RWPE2 (cell line): ENCODE measurements at regions not wholly inside any gene's neighbourhood (a gene's known extent, or its start where the extent isn't known, plus 50 kb on each side); places are given as distances from the start of the nearest gene placed in this dataset.
"Not testable (repeated sequence)": the region's sequence is repeated elsewhere in the genome, so short reads cannot be mapped to it uniquely, and the experiment has no call there.

Experiments
- ATAC-seq: fragments of 200-7000 bp; cut with Tn5 transposase; 3 replicates; pipeline ENCODE4 v1.9.1; 2021; ENCODE audit warnings: low read depth
- DNase-seq: peaks from one replicate; pipeline ENCODE4 v3.0.0-alpha.2; 2020; ENCODE audit warnings: low spot score
- H3K27ac ChIP-seq: fragments of 450-650 bp; 2 replicates; pipeline ENCODE4 v1.5.1; 2017; ENCODE audit warnings: mild to moderate bottlenecking; ENCODE audit not compliant: poor library complexity, severe bottlenecking
- H3K27me3 ChIP-seq: fragments of 250-450 bp; sonication (Bioruptor Pico); 2 replicates; pipeline ENCODE4 v1.5.1; 2021; ENCODE audit warnings: mild to moderate bottlenecking, moderate library complexity; ENCODE audit not compliant: insufficient read depth, poor library complexity, severe bottlenecking
- H3K36me3 ChIP-seq: fragments of 250-450 bp; sonication (Bioruptor Pico); 2 replicates; pipeline ENCODE4 v1.5.1; 2020; ENCODE audit warnings: low read depth, mild to moderate bottlenecking, moderate library complexity
- H3K4me1 ChIP-seq: fragments of 250-450 bp; sonication (Bioruptor Pico); 2 replicates; pipeline ENCODE4 v1.5.1; 2021; ENCODE audit warnings: mild to moderate bottlenecking, moderate library complexity; ENCODE audit not compliant: insufficient read depth, poor library complexity, severe bottlenecking
- H3K4me3 ChIP-seq: fragments of 250-450 bp; sonication (Bioruptor Pico); 2 replicates; pipeline ENCODE4 v1.5.1; 2021; ENCODE audit warnings: mild to moderate bottlenecking, moderate library complexity; ENCODE audit not compliant: severe bottlenecking
- H3K9me3 ChIP-seq: fragments of 250-450 bp; sonication (Bioruptor Pico); 2 replicates; pipeline ENCODE4 v1.5.1; 2021; ENCODE audit warnings: mild to moderate bottlenecking, moderate library complexity; ENCODE audit not compliant: severe bottlenecking
- TF ChIP-seq, protein P1 (sequence below): fragments of 450-650 bp; IDR thresholded peaks from one replicate; pipeline ENCODE4 v1.5.1; 2017; ENCODE audit warnings: mild to moderate bottlenecking, moderate library complexity; ENCODE audit not compliant: poor library complexity, severe bottlenecking

DNA sequence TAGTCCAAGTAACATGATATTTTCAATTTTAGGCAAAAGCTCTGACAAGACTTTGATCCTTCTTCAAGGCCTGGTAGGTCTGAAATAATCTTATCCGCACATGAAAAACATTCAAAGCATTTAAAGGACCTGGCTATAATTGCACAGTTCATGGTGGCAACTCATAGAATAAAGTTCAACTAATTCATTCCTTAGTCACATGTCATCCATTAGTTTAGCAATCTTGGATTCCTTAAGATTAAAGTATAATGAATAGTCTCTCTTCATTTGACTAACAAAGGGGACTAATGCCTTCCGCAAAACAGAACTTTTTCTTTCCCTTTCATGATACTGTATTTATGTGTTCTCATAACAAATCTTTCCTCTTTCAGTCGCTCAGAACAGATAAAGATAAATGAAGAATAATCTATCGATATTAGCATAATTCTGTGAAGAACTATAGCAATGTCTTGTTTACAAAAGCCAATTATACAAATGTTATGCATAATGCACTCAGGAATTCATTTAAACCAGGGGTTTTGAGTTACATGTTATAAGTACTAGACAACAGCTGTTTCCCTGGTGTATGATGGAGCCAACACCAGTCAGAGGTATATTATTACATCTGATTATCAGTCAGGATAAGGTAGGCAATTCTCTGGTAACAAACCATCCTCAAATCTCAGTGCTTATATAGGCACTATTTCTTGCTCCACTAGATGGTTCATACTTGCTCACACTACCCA lies 172.5 kb downstream of the POTEB3 start:
- Histone ChIP-seq H3K9me3 (peaks cover 2% of the 10 kb centered on the region), H3K27me3 (no peaks in the 10 kb centered on the region), H3K4me1 (peaks cover 35% of the 10 kb centered on the region), H3K27ac (no peak overlapping the region), H3K4me3 (no peak overlapping the region), H3K36me3 (no peaks in the 10 kb centered on the region)
- TF ChIP-seq, protein P1, sequence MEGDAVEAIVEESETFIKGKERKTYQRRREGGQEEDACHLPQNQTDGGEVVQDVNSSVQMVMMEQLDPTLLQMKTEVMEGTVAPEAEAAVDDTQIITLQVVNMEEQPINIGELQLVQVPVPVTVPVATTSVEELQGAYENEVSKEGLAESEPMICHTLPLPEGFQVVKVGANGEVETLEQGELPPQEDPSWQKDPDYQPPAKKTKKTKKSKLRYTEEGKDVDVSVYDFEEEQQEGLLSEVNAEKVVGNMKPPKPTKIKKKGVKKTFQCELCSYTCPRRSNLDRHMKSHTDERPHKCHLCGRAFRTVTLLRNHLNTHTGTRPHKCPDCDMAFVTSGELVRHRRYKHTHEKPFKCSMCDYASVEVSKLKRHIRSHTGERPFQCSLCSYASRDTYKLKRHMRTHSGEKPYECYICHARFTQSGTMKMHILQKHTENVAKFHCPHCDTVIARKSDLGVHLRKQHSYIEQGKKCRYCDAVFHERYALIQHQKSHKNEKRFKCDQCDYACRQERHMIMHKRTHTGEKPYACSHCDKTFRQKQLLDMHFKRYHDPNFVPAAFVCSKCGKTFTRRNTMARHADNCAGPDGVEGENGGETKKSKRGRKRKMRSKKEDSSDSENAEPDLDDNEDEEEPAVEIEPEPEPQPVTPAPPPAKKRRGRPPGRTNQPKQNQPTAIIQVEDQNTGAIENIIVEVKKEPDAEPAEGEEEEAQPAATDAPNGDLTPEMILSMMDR, result no peak
- no peak for ATAC-seq
- no peak for DNase-seq

DNA sequence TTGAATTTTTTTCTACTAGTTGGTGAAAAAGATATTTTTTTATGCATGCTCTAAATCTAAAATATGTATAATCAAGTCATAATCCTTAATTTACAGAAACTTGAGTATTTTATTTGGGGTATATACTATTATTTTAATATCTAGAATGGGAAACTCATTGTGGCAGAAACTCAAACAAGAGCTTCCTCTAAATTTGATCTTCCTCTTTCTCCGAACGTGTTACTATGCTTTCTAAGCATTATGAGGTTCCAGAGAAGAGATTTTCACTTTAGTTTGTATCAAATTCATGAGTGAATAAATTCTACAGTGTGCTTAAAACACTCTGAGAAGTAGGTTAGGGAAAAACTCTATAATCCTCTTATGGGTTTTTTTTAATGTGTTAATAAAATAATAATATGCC lies 173.1 kb downstream of the POTEB3 start:
- H3K4me1 ChIP-seq, result peaks cover 30% of the 10 kb centered on the region
- no peak overlapping the region for H3K27ac ChIP-seq
- ATAC-seq (no peak), DNase-seq (no peak)
- no peaks in the 10 kb centered on the region for H3K36me3 ChIP-seq
- H3K9me3 ChIP-seq, result peaks cover 2% of the 10 kb centered on the region
- H3K4me3 ChIP-seq, result no peak overlapping the region
- TF ChIP-seq, protein P1, result no peak
- H3K27me3 ChIP-seq, result no peaks in the 10 kb centered on the region

DNA sequence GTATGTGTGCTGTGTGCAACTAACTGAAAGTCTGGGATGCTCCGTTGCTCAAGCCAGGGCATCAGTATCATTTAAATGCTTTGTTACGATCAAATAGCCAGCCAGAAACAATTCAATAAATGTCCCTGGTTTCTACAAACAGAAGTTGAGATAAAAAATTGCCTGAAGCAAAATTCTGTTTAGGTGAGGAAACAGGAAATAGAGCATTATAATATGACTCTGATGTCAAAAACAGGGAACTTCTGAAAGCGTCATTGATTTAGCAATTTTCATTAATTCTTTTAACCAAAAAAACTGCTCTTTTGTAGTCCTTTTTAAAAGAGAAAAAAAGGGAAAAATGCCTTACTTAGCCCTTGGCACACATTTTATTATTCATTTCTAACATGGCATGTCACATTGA lies 174.7 kb downstream of the POTEB3 start:
- Histone ChIP-seq H3K4me1 (peaks cover 22% of the 10 kb centered on the region), H3K27ac (peak overlapping the region; percentile 51)
- DNase-seq, H3K27me3 ChIP-seq, H3K9me3 ChIP-seq, H3K36me3 ChIP-seq, H3K4me3 ChIP-seq: not testable (repeated sequence)
- ATAC-seq, result peak; percentile 72

DNA sequence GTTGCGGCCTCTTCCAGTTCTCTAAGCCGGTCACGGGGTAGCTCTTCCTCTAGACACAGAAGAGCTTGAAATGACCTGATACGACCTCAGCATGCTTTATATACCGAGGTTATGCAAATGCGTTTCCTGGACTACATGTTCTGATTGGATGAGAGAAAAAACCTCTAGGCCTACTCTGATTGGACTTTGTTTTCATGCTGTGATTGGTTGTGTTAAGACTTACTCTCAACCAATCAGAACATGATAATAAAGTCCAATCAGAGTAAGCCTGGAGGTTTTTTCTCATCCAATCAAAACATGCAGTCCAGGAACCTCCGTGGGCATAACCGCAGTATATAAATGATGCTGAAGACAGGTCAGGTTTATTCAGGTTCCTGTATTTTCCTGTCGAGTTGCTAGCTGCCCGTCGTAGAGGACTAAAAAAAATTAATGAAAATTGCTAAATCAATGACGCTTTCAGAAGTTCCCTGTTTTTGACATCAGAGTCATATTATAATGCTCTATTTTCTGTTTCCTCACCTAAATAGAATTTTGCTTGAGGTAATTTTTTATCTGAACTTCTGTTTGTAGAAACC lies 177.4 kb downstream of the POTEB3 start:
- Histone ChIP-seq H3K4me1 (peaks cover 20% of the 10 kb centered on the region), H3K4me3 (no peak overlapping the region), H3K9me3 (no peaks in the 10 kb centered on the region), H3K27ac (no peak overlapping the region), H3K36me3 (no peaks in the 10 kb centered on the region), H3K27me3 (no peaks in the 10 kb centered on the region)
- ATAC-seq, result no peak
- TF ChIP-seq, protein P1, result no peak
- no peak for DNase-seq

DNA sequence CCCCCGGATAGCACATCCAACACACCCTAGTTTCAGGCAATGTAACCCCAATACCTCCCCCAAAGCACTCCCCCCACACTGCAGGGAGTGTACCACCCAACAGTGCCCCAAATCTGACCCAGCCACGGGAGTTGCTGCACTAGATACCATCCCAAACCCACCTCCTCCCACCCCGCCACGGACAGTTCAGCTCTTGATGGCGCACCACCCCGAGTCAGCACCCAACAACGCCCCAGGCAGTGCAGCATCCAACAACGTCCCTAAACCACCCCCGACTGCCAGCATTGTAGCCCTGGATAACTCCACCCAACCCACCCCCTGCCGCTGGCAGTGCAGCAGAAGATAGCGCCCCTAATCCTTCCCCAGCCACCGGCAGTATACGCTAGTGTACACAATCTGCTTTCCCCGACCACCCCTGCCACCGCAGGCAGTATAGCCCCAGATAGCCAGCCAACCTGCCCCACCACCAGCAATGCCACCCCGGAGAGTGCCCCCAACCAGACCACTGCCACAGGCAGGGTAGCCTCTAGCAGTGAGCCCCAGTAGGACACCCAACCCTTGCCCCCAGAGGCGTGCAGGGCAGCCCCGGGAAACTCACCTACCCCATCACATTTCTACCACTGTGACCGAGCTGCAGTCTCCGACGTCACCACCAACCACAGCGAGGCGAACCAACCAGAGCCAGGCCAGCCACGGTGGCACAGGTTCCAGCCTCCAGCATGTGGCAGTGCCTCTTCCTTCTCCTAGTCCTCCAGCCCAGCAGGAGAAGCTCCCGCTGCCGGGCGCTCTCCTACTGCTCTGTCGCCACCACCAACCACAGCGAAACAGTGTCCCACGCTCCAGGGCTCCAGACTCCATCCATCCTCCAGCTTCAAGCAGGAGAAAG lies 178.1 kb downstream of the POTEB3 start:
- ATAC-seq, result no peak
- no peak overlapping the region for H3K4me3 ChIP-seq
- H3K4me1 ChIP-seq, result peaks cover 15% of the 10 kb centered on the region
- H3K27me3 ChIP-seq, result no peaks in the 10 kb centered on the region
- DNase-seq, result peak; percentile 79
- TF ChIP-seq, protein P1, result no peak
- no peaks in the 10 kb centered on the region for H3K9me3 ChIP-seq
- no peak overlapping the region for H3K27ac ChIP-seq
- H3K36me3 ChIP-seq, result no peaks in the 10 kb centered on the region
